GM21825 (cell line): ENCODE measurements at regions not wholly inside any gene's neighbourhood (a gene's known extent, or its start where the extent isn't known, plus 50 kb on each side); places are given as distances from the start of the nearest gene placed in this dataset.

Experiments used
- ATAC-seq: cut with Tn5 transposase; IDR thresholded peaks from one replicate; pipeline ENCODE4 v1.9.1; 2021; ENCODE audit warnings: mild to moderate bottlenecking, moderate library complexity; ENCODE audit not compliant: unreplicated experiment

DNA sequence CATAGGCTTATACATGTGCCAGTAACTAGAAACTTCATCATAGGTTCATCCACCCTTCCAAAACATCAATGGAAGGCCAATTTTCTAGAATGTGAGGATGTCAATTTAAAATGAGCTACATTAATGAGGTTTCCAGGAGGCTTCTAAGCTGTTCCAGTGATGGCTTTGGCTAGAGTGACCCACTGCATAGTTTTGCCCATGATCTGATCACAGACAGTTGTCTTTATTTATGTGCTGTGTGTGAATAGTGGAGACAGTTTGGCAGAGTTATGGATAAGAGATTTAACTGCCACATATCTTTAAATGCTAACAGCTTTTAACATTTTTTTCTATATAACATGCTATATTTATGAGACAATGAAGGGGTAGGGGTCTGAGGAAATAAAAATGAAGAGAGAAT is 139.0 kb upstream of the ZNF462 start:
- ATAC-seq, result no peak

DNA sequence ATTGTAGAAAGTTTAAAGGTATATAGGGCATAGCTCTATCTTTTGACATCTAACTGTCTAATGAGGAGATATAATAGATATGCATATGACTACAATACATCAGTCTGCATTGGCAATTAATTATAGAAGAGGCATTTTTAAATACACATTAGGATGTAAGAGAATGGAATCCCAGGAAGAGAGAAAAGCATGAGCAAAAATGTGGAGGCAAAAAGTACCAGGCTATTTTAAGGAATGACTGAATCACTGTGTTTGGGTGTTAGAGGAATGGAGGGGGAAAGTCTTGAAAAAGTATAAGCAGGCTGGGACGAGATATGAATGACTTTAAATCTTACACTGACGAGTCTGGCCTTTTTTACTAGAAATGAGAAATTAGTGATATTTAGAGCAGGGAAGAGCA is 138.4 kb upstream of the ZNF462 start:
- no peak for ATAC-seq

DNA sequence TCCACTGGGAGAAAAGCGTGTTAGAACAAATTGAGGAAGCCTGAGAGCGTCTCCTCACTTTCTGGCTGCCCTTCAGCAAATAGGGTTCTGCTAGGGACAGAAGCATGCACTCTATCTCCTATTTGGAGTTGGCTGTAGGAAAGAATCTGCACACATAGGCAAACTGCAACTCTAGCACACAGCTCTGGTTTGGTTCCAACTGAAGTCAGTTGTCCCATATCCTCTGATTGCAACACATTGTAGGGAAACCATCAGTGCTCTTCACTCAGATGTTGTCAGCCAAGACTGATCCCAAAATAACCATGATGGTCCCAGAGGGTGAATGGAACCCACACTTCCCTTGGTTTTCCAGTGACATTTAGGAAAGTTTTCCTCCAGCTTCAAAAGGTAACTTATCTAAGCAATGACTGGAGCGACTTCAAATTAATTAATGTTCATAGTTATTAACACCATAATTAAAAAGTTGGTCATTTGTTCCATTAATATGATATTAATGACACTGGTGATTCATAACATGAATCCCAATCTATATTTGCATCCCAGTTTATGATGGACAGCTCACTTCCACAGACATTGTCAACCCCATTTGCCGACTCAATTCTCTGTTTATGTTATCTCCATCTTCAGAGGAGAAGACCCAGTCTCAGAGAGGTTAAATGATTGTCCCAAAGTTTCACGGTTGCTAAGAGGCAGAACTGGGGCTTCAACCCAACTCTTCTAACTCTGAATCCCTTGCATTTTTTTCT is 136.7 kb upstream of the ZNF462 start:
- ATAC-seq, result no peak

DNA sequence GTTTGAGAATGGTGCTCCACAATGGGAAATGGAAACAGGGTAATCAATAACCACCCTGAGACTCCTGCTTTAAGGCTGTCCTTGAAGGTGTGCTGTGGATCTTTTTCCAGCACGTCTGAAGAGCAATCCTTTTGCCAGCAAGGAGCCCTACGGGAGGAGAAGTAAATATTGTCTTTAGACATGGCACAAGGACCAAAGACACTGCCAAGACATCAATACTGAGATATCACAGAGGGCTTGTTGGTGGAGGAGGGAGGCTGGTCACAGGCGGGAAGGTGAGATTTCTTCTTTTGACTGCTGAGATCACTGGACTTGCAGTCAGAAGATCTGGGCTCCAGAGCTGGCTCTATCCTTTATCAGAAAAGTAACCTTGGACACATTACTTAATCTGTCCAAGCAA is 135.0 kb upstream of the ZNF462 start:
- ATAC-seq, result no peak

DNA sequence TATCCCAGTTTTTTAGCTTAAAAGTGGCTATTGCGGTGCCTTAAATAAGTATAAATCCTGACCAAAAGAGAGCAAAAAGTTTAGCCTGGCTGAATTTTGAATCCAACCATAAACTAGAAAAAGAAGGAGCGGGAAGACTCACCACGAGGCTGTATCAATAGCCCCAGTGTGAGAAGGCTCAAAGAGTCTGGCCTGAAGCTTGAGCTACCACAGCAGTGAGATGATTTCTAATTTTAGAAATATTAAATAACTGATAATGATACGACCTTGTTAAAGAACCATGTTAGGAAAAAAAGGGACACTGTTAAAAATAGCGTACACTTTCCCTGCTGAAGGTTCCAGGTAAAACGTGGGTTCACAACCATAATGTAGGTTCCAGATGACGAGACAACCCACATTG is 134.1 kb upstream of the ZNF462 start:
- ATAC-seq, result no peak

DNA sequence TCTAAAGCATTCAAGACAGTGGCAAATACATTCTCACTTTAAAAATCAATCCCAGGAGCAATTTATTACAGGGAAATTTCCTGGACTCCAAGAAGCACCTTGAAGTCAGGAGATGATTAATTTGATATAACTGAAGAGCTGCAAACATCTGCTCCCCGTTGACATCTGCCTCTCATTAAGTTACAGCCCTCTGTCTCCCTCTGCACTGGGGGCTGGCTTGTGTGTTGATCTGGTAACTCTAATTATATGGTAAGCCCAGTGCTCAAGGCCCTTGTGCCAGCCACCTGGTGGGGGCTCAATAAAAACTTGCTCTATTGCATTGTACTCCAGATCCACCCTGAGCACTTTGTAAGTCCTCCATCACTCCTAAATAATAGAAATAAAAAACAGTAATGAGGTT is 131.1 kb upstream of the ZNF462 start:
- ATAC-seq, result no peak

DNA sequence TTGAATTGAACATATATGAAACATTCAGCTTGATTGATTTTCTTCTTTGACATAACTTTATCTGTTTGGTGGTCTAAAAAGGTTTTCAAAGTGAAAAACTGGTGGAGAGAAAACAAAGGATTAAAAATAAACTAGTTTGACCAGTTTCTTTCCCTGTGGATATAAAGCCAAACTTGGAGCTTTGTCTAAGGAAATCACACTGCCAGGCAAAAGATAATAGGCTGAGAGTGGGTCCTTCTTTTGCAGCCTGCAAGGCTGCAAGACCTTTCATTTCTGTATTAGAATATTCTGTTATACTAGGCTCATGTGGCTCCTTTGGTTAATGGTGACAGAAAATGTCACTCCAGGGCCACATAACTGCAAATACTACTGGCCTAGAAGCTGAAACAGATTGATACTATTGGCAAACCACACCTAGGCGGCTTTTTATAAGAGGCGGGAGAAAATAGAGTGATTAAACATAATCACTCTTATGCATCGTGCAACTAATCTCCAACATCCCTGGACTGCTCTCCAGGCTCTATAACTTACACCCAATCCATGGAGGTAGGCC is 129.1 kb upstream of the ZNF462 start:
- no peak for ATAC-seq

DNA sequence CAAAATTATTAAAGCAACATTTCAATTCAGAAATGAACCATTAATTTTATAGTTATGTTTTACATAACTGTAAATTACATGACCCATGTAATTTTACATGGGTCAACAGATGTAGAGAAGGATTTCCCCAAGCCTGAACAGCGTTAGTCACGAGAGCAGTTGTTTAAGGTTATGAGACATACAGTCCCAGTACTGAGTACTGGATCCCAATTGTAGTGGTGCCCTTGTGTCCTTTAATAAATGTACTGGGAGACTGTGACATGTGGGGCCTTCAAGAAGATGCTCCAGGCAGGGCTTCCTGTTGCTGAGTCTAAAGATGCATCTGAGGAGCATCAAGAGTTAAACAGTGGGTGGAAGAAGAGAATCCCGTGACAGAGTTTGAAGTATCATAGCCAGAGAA is 125.5 kb upstream of the ZNF462 start:
- ATAC-seq, result no peak

DNA sequence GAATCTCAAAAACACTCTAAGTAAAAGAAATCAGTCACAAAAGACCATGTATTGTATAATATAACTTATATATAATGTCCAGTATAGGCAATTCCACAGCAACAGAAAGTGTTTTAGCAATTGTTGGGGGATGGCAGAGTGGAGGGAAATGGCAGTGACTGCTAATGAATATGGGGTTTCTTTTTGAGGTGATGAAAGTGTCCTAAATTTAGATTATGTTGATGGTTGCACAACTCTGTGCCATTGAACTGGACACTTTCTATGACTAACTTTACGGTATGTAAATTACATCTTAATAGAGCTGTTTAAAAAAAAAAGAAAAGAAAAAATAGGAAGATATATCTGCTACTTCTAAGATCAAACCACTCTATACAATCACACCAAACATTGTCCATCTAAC is 124.9 kb upstream of the ZNF462 start:
- no peak for ATAC-seq

DNA sequence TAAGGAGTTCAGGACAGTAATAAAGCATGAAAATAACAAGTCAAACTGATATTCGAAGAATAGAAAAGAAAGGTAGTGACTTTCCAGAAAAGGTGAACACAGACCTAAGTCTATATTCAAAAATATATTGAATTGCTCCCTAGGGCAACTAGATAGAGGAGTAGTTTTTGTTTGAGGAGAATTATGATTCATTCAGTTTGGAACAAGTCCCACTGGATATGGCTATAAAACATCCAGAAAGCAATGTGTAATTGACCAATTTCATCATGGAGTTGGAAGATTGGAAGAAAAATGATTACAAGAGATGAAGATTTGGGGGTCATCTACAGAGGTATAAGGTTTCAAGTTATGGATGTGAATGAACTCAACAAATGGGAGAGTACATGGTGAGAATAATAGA is 117.5 kb upstream of the ZNF462 start:
- ATAC-seq, result no peak

DNA sequence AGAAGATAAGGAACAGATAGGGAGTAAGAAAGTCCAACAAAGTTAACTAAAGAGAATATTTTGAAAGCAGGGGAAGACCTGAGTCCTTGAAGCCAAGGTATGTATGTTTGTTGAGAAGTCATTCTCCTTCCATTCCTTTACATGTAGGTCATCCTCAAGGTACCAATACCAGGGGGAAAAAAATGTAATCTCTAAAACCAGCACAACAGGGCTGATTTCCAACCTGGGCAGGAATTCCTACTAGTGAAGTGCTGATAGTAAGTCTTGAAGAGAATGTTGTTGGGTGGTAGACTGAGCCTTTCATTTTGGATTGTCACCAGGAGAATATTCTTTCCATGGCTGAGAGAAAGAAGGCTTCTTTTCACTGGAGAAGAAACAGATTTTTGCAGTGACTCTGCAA is 117.1 kb upstream of the ZNF462 start:
- ATAC-seq, result no peak

DNA sequence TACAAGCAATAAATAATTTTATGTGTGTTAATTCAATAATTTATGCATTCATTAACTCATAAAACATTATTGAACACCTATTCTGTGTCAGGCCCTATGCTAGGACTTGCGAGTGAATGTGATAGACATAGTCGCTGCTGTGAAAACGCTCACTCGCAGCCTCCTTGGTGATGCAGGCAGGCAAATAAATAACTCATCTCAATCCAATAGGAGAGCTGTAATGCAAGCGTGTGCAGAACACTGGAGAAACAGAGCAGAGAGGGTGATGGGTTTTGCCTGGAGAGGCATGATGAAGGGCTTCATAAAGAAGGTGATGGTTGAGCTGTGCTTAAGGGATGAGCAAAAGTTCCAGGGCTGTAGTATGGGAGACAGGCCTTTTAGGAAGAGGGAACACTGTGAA is 111.3 kb upstream of the ZNF462 start:
- ATAC-seq, result no peak

DNA sequence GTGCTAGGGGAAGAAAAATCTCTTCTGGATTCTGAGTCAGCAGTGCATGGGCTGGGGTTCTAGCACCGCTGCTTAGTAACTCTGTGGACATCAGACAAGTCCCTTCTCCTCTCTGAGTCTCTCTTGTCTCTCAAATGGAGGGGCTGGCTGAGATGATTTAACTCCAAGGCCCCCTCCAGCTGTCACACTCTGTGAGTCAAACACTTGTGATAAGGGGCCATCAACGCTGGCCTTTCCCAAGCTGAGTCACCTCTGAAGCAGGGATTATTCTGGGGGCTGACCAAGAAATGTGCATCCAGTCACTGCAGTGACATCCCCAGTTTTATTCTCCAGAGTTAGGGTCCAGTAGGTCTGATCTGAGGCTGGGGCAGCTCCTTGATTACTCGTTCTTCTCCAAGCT is 110.4 kb upstream of the ZNF462 start:
- ATAC-seq, result no peak

DNA sequence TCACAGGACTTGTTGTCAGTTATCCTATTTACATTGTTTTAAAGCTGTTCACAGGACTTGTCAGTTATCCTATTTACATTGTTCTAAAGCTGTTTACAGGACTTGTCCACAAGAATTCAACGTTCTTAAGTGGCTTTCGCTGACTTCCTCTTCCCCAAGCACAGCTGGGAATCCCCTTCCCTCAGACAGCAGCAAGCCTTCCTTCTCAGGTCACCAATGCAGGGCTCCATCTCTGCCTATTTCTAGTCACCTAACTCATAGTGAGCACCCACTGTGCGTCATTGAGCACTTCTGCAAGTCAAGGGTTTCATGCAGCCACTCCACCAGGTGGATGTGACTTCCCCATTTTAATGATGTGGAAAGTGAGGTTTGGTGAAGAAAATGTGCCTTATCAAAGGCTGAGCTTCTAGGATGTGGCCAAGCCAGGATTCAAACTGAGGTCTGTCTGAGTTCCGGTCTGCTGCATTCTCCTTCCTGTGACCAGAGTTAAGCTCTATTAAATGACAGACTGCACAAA is 109.8 kb upstream of the ZNF462 start:
- peak; percentile 94 for ATAC-seq

DNA sequence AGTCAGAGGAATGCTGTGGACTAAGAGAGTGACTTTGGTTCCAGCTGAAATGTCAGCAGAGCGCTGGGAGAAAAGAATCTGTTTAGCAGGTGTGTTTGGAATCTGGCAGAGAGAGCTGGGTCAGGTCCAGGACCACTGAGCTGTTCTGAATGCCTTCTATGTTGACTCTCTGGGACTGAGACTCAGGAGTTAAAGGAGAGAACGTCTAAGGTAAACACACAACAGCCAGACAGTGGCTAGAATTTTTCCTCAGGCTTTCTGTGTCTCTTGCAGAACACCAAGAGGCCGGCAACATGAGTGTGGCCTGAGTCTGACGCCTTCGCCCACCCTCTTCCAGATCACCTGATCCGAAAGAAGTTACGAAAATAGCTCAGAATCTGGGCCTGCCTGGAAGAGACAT is 107.2 kb upstream of the ZNF462 start:
- no peak for ATAC-seq

DNA sequence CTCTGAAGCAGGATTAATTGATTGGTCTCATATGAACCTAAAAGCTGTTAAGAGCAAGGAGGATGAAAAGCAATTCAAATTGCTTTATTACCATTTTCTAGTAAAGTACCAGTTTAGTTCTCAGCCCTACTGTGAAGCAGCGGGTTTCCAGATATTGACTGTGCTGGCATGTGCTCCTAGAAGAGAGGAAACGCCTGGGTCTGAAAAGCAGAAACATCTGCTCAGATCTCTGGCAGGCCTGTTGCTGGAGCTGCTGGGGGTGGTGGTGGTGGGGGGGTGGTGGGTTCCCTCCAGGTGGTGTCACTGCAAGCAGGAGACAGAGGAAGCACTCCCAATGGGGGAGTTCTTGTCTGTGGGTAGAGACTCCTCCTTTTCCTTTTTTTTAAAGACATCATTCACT is 105.5 kb upstream of the ZNF462 start:
- ATAC-seq, result no peak

DNA sequence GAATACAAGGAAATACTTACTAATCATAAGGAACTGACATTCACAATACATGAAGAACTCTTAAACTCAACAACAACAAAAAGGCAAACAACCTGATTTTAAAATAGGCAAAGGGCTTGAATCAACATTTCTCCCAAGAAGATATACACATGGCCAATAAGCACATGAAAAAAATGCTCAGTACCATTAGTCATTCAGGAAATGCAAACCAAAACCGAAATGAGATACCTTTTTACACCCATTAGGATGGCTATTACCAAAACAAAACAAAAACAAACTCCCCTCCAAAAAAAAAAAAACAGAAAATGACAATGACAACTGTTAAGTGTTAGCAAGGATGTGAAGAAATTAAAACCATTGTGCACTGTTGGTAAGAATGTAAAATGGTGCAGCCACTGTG is 104.1 kb upstream of the ZNF462 start:
- ATAC-seq, result peak; percentile 78

DNA sequence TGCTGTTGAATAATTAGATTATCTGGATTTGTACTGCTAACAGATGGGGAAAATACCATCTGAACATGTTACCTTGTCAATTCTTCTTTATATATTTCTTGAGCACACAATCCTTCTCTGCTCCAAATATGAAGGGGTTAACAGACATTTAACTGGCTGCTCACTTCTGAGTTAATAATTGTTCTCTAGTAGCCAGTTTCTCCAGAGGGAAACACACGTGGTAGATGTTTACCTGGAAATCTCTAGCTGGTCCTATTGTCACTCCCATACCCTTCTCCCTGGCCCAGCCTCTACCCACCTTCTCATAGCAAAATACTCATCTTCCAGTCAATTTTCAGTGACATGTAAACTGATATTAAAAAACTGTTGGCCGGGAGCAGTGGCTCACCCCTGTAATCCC is 101.5 kb upstream of the ZNF462 start:
- ATAC-seq, result no peak

DNA sequence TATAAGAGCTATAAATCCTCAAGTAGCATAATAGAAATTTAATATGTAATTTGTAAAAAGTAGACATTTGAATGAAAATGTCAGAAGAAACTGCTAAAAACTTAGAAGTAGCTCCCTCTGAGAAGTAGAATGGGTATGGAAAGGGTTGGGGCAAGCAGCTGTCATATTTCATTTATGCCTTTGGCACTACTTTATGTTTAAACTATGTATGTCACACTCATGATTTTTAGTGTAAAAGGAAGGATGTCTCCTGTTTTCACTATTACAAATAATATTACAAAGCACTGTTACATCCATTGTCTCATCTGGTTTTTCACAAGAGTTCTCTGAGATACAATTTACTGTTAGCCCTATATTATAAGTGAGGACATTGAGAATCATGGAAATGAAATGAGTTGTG is 96.3 kb upstream of the ZNF462 start:
- no peak for ATAC-seq

DNA sequence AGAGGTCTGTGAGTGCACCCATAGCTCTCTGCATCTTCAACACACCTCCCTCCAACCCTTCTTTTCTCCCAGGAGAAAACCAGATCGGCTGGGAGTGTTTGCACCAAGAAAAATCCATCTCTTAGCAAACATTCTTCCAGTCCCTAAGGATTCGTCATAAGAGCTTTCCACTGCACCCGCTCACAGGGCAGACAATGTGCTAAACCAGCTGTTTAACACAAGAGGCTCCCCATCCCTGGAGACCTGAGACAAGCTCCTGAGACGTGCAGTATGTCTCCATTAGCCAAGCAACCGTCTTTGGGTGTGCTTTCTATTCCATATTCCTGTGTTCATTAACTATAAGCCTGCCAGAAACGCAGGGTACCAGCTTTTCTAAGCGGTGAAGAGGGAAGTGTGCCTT is 93.6 kb upstream of the ZNF462 start:
- no peak for ATAC-seq

DNA sequence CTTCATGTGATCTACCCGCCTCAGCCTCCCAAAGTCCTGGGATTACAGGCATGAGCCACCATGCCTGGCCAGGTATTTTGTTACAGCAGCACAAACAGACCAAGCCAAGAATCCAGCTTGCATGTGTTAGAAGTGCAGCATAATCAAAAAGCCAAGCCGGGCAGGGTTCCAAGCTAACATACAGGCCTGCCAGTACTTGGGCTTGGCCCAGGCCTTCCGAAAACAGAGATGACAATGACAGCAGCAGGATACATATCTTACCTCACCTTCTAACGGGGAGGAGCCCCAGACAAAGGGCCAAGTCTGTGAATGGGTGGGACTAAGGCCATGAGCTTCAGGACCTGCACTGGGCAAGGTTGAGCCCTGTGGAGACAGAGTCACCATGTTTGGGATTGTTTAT is 91.4 kb upstream of the ZNF462 start:
- no peak for ATAC-seq

DNA sequence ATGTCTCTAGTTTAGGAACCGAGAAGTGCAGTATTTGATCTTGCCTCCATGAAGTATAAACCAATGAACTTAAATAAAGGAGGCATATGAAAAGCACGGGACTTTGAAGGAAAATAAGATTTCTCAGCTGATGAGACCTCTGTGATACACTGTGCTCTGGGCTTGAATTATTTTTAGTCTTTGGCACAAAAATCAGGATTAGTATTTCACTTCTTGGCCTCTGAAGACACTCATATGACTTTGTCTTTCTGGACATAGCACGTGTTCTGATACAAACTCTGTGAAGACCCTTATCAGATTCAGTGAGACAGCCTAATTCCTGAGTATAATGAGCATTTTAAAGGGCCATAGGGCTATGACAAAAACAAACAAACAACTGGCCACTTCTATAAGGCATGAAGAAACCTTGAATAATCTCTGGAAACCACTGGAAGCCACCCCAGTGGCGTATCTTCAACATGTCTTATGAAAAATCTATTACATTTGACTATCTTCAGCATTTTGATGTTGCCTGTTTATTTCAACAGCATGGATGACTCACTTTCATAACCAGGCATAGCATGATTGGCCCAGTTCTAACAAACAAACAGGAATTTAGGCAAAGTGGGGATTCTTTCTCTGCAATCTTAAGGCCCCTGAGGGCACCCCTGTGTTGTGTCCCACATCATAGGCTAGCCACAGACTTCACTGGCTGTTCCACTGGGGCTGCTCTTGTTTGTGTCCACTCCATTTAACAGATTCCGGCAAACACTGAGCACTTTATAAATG is 90.3 kb upstream of the ZNF462 start:
- ATAC-seq, result no peak
